T-helper 17 cell (primary cell): ENCODE measurements at regions not wholly inside any gene's neighbourhood (a gene's known extent, or its start where the extent isn't known, plus 50 kb on each side); places are given as distances from the start of the nearest gene placed in this dataset.

Experiments used
- ATAC-seq: fragments of 150-1000 bp; cut with Tn5 transposase; 2 replicates; pipeline ENCODE4 v1.10.0; 2021; ENCODE audit warnings: mild to moderate bottlenecking, moderate library complexity
- DNase-seq, 3 donors: peaks; one replicate each; pipeline versions ENCODE4 v3.0.0 to v3.0.0-alpha.2; 2020 to 2021
- H3K9me3 ChIP-seq: one replicate; pipeline ENCODE4 v1.7.0; 2013; ENCODE audit warnings: low read length, mild to moderate bottlenecking; ENCODE audit not compliant: control insufficient read depth, poor library complexity, severe bottlenecking
- H3K27ac Mint-ChIP-seq: one replicate; pipeline ENCODE4 v1.8.0; 2022; ENCODE audit warnings: mild to moderate bottlenecking, moderate library complexity, mixed read lengths
- H3K27me3 Mint-ChIP-seq: one replicate; pipeline ENCODE4 v1.8.0; 2022; ENCODE audit warnings: mixed read lengths
- H3K36me3 Mint-ChIP-seq: one replicate; pipeline ENCODE4 v1.8.0; 2022; ENCODE audit warnings: low read depth, mixed read lengths
- H3K4me1 Mint-ChIP-seq: one replicate; pipeline ENCODE4 v1.8.0; 2022; ENCODE audit warnings: mild to moderate bottlenecking, mixed read lengths
- H3K4me3 Mint-ChIP-seq: one replicate; pipeline ENCODE4 v1.8.0; 2022; ENCODE audit warnings: mild to moderate bottlenecking, moderate library complexity, mixed read lengths

DNA sequence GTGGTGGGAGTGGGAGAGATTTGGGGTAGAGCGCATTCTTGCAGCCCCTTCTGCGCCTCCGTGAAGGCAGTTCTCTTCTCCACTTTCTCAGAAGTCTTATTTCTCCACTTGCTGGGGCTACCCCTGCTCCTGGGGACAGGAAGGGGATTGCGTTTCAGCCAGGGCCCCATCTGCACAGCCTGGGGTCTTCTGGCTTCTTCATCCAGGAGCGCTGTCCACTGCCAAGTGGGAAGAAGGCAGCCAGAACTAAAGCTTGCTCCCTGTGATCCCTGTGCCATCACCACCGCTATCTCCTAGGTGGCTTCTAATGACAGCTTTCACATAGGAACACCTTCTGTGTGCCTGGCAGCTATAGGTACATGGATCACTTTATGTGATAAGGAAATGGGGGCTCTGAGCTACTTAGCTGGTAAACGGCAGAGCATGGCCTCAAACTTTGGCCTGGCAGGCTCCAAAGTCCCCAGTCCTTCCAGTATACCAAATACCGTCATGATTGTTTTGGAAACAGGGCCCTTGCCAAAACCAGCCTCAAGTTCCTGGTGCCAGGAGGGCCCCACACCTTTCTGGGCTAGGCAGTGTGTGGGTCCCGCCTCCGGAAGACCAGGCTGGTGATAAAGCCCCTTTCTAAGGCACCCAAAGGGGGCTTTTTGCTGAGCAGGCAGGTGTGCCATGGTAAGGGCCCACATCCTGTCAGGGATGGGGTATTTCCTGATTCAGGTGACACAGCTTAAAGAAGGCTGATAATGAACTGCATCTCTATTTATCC is 60.4 kb upstream of the PAX6 start:
- Mint-ChIP-seq H3K27ac (no peak overlapping the region), H3K4me1 (no peaks in the 10 kb centered on the region), H3K36me3 (no peaks in the 10 kb centered on the region), H3K4me3 (no peak overlapping the region), H3K27me3 (peaks cover 69% of the 10 kb centered on the region)
- DNase-seq (no peak), ATAC-seq (no peak)
- no peaks in the 10 kb centered on the region for H3K9me3 ChIP-seq

DNA sequence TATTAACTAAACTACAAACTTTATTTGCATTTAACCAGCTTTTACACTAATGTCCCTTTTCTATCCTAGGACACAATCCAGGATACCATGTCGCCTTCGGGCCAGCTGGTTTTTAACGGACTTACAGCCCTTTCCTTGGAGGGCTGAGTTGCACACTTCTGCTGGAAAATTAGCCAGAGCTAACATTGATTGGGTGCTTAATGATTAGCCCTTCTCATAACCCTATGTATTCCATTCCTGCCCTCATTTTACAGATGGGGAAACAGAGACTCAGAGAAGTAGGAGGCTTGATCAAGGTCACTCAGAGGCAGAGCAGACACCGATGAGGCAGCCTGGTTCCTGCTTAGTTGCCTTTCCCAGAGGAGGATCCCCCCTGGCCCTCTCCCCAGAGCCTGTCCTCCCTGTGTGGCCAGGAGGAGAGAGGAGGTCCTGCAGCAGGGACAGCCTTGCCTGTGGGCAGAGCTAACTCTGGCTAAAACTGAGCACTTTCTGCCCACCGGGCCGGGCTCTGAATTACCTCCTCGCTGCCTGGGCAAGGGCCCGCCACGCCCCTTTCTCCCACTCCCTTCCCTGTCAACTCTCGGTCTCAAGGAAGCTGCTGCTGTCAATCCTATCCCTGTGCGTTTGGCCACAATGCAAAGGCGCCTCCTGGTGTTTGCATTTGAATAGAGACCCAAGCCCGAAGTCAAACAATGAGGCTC is 59.6 kb upstream of the PAX6 start:
- Mint-ChIP-seq H3K27me3 (peaks cover 64% of the 10 kb centered on the region), H3K4me3 (no peak overlapping the region), H3K36me3 (no peaks in the 10 kb centered on the region), H3K27ac (no peak overlapping the region), H3K4me1 (no peaks in the 10 kb centered on the region)
- DNase-seq (no peak), ATAC-seq (no peak)
- H3K9me3 ChIP-seq = no peaks in the 10 kb centered on the region

DNA sequence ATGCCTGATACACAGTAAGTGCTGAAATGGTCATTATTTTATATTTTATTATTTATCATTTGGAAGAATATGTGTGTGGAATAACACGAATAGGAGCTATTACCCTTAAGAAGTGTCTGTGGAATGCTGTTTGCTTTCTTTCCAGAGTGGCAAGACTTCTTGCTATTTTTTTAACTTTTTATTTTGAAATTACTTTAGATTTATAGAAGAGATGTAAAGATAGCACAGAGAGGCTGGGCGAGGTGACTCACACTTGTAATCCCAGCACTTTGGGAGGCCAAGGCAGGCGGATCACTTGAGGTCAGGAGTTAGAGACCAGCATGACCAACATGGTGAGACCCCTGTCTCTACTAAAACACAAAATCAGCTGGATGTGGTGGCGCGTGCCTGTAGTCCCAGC is 58.9 kb upstream of the PAX6 start:
- DNase-seq (no peak), ATAC-seq (no peak)
- no peaks in the 10 kb centered on the region for H3K9me3 ChIP-seq
- H3K4me3 Mint-ChIP-seq = no peak overlapping the region
- H3K27me3 Mint-ChIP-seq = peaks cover 66% of the 10 kb centered on the region
- no peak overlapping the region for H3K27ac Mint-ChIP-seq
- H3K36me3 Mint-ChIP-seq = no peaks in the 10 kb centered on the region
- no peaks in the 10 kb centered on the region for H3K4me1 Mint-ChIP-seq

GRCh38 chr11:31865606-31866300 is 54.6 kb upstream of the PAX6 start:
- ATAC-seq = no peak

DNA sequence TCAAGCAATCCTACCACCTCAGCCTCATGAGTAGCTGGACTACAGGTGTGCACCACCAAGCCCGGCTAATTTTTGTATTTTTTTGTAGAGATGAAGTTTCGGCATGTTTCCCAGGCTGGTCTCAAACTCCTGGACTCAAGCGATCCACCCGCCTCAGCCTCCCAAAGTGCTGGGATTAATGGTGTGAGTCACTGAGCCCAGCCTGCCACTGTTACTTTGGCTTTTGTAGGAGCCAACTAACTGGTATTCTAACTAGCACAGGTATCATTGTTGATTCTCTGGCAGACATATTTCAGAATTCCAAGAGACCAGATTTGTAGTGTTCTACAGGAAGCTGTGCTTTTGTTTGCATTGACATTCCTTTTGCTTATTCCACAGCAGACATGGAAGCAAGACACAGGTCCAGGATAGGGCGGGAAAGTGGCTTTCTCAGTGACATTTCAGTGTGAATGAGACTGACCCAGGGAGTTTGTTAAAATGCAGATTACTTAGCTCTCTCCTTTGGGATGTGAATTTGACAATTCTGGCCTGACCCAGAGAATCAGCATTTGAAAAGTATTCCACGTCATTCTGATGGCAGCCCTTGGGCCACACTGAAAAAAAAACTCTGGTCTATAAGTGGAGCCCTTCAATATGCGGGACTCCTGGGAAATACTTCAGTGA is 52.2 kb upstream of the PAX6 start:
- peaks cover 69% of the 10 kb centered on the region for H3K27me3 Mint-ChIP-seq

More at GRCh38 chr11:31865606-31866300, 54.6 kb upstream of the PAX6 start:
- Mint-ChIP-seq H3K4me1 (no peaks in the 10 kb centered on the region), H3K27me3 (peaks cover 58% of the 10 kb centered on the region), H3K36me3 (no peaks in the 10 kb centered on the region), H3K4me3 (no peak overlapping the region), H3K27ac (no peak overlapping the region)
- no peaks in the 10 kb centered on the region for H3K9me3 ChIP-seq
- no peak for DNase-seq

DNA sequence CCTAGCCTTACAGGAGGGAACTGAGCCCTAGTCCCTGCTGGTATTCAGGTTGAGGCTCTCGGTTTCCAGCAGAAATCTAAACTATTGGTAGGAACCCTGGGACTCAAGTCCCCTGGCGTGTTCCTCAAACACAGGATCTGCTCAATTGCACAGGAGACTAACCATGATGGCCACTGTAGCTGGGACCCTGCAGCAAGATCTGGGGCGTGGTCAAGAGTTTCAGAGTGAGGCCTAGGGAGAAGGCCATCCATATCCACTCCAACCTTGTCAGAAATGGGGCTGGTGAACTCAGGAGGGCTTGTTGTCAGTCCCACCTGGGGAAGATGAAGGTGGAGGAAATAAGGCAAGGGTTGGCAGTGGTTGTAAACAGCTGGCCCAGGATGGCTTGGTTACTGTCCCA is 49.9 kb upstream of the PAX6 start:
- H3K4me1 Mint-ChIP-seq = no peaks in the 10 kb centered on the region
- ATAC-seq = no peak
- no peaks in the 10 kb centered on the region for H3K36me3 Mint-ChIP-seq
- no peaks in the 10 kb centered on the region for H3K9me3 ChIP-seq
- H3K27me3 Mint-ChIP-seq = peaks cover 66% of the 10 kb centered on the region
- DNase-seq = no peak
- no peak overlapping the region for H3K27ac Mint-ChIP-seq
- H3K4me3 Mint-ChIP-seq = no peak overlapping the region

More for the DNA sequence above, 52.2 kb upstream of the PAX6 start:
- ATAC-seq (no peak), DNase-seq (no peak)
- Mint-ChIP-seq H3K27ac (no peak overlapping the region), H3K4me3 (no peak overlapping the region), H3K4me1 (no peaks in the 10 kb centered on the region), H3K36me3 (no peaks in the 10 kb centered on the region)
- no peaks in the 10 kb centered on the region for H3K9me3 ChIP-seq
